ENCODE measurements at regions not wholly inside any gene's neighbourhood (a gene's known extent, or its start where the extent isn't known, plus 50 kb on each side); places are given as distances from the start of the nearest gene placed in this dataset.

- Histone ChIP-seq H3K27me3 (no peaks in the 10 kb centered on the region), H3K4me3 (no peak overlapping the region), H3K4me1 (no peaks in the 10 kb centered on the region), H3K27ac (no peak overlapping the region), H3K9me3 (no peaks in the 10 kb centered on the region), H3K36me3 (no peaks in the 10 kb centered on the region)
- TF ChIP-seq, protein P1, sequence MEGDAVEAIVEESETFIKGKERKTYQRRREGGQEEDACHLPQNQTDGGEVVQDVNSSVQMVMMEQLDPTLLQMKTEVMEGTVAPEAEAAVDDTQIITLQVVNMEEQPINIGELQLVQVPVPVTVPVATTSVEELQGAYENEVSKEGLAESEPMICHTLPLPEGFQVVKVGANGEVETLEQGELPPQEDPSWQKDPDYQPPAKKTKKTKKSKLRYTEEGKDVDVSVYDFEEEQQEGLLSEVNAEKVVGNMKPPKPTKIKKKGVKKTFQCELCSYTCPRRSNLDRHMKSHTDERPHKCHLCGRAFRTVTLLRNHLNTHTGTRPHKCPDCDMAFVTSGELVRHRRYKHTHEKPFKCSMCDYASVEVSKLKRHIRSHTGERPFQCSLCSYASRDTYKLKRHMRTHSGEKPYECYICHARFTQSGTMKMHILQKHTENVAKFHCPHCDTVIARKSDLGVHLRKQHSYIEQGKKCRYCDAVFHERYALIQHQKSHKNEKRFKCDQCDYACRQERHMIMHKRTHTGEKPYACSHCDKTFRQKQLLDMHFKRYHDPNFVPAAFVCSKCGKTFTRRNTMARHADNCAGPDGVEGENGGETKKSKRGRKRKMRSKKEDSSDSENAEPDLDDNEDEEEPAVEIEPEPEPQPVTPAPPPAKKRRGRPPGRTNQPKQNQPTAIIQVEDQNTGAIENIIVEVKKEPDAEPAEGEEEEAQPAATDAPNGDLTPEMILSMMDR (IDR thresholded peaks at IDR 0.05) = no peak
- no peak for TF ChIP-seq POLR2A (IDR thresholded peaks at IDR 0.05)
- no peak for DNase-seq
These were observed 320.3 kb upstream of the SORL1-AS1 start for GRCh38 chr11:121773076-121773475.

DNA sequence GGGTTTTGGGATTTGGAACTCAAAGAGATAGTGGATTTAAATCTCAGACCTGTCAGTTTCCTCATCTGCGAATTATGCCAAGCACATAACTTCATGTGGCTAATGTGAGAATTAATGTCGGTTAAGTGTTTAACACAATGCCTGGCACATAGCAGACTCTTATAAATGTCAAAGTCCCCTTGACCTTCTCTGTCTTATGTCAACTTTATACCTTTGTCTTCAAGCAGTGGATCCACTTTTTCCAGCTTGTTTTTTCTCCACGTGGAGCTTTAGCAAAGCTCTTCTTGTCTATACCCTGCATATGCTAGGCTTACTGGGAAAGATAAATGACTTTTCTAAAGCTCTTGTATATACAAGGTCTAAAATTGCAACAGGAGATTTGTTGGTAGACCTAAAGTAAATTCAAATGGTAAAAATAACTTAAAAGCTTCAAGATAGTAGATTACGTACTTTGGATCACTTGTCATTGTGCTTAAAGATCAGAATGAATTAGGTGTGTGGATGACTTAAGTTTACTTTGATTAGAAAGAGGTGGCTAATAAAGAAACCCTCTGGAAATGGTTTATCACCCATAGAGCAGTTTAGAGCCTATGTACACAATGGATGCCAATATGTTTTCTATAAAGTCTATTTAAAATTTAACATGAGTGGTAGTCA is 318.3 kb upstream of the SORL1-AS1 start:
- no peaks in the 10 kb centered on the region for H3K36me3 ChIP-seq
- no peak overlapping the region for H3K4me3 ChIP-seq
- DNase-seq = no peak
- H3K27ac ChIP-seq = no peak overlapping the region
- no peak for TF ChIP-seq POLR2A (IDR thresholded peaks at IDR 0.05)
- TF ChIP-seq, protein P1 (IDR thresholded peaks at IDR 0.05) = no peak
- H3K9me3 ChIP-seq = no peaks in the 10 kb centered on the region
- H3K4me1 ChIP-seq = no peaks in the 10 kb centered on the region
- H3K27me3 ChIP-seq = no peaks in the 10 kb centered on the region

DNA sequence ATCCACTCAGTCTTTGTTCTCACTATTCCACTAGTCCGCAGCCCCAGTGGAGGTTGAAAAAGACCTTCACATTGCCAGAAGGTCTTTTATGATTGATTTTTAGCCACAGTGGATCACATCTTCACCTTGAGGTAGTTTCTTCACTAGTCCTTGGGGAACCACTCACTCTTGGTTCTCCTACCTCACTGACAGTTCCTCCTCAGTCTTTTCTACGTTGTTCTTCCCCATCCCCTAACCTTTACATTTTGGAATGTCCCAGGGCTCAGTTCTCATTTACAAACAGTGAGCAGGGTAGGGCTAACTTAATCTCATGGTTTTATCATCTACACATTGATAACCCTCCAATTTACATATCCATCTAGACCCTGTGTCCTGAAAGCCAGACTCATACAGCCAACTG is 316.4 kb upstream of the SORL1-AS1 start:
- Histone ChIP-seq H3K9me3 (no peaks in the 10 kb centered on the region), H3K4me3 (no peak overlapping the region), H3K36me3 (no peaks in the 10 kb centered on the region), H3K4me1 (no peaks in the 10 kb centered on the region), H3K27me3 (no peaks in the 10 kb centered on the region), H3K27ac (no peak overlapping the region)
- no peak for DNase-seq
- TF ChIP-seq, protein P1 (IDR thresholded peaks at IDR 0.05) = no peak
- no peak for TF ChIP-seq POLR2A (IDR thresholded peaks at IDR 0.05)

- TF ChIP-seq, protein P1 (IDR thresholded peaks at IDR 0.05) = no peak
- TF ChIP-seq POLR2A (IDR thresholded peaks at IDR 0.05) = no peak
- Histone ChIP-seq H3K9me3 (no peaks in the 10 kb centered on the region), H3K27ac (no peak overlapping the region), H3K4me1 (no peaks in the 10 kb centered on the region), H3K36me3 (no peaks in the 10 kb centered on the region), H3K4me3 (no peak overlapping the region), H3K27me3 (no peaks in the 10 kb centered on the region)
- DNase-seq = no peak
These were observed 314.7 kb upstream of the SORL1-AS1 start for GRCh38 chr11:121767433-121767832.

GRCh38 chr11:121766991-121767390 is 314.2 kb upstream of the SORL1-AS1 start:
- Histone ChIP-seq H3K4me1 (no peaks in the 10 kb centered on the region), H3K4me3 (no peak overlapping the region), H3K27ac (no peak overlapping the region), H3K27me3 (no peaks in the 10 kb centered on the region), H3K9me3 (no peaks in the 10 kb centered on the region), H3K36me3 (no peaks in the 10 kb centered on the region)
- TF ChIP-seq POLR2A (IDR thresholded peaks at IDR 0.05) = no peak
- TF ChIP-seq, protein P1 (IDR thresholded peaks at IDR 0.05) = no peak
- no peak for DNase-seq

DNA sequence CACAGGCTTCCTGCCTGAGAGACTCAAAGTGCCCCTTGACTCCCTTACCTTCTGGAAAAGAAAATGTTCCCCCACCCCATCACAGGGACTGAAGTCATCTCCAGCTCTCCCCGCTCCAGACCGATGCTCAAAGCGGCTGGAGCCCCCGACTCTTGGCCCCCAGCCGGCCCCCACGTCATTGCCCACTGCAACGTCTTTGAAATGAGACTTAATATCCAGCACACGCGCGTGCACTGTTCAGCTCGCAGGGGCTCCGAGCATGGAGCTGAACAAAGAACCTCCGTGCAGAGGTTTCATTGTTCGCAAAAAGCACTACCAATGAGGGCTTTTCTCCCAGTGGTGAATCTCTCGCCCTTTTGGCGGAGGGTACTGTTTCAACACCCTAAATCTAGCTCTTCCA is 313.4 kb upstream of the SORL1-AS1 start:
- no peak overlapping the region for H3K27ac ChIP-seq
- H3K9me3 ChIP-seq = no peaks in the 10 kb centered on the region
- no peak overlapping the region for H3K4me3 ChIP-seq
- no peaks in the 10 kb centered on the region for H3K4me1 ChIP-seq
- no peaks in the 10 kb centered on the region for H3K36me3 ChIP-seq
- no peaks in the 10 kb centered on the region for H3K27me3 ChIP-seq
- TF ChIP-seq POLR2A (IDR thresholded peaks at IDR 0.05) = no peak
- TF ChIP-seq, protein P1 (IDR thresholded peaks at IDR 0.05) = no peak
- DNase-seq = no peak

All from Peyer's patch (tissue), 4 donors.